Mammary epithelial cell (primary cell): ENCODE measurements at regions not wholly inside any gene's neighbourhood (a gene's known extent, or its start where the extent isn't known, plus 50 kb on each side); places are given as distances from the start of the nearest gene placed in this dataset.

Source experiments
- CTCF ChIP-seq, 2 donors: IDR thresholded peaks in 1 of 2; conservative IDR thresholded peaks in 1 of 2; 2 replicates each; pipeline ENCODE4 v1.5.1; 2011 to 2012; ENCODE audit warnings: inconsistent platforms in 2 of 2, low read length in 2 of 2, mild to moderate bottlenecking in 2 of 2, control low read depth in 1 of 2, low read depth in 1 of 2; ENCODE audit not compliant: insufficient read depth in 1 of 2; ENCODE audit errors: extremely low read depth in 1 of 2
- EZH2 ChIP-seq: IDR thresholded peaks from 2 replicates; pipeline ENCODE4 v1.6.1; 2012; ENCODE audit warnings: low read length, inconsistent platforms, borderline replicate concordance

- TF ChIP-seq CTCF (conservative IDR thresholded peaks at IDR 0.05 in 1 of 2, IDR thresholded peaks at IDR 0.05 in 1 of 2; ENCODE audit: extremely low read depth in 1 of 2, insufficient read depth in 1 of 2, low read depth in 1 of 2, low read length in 2 of 2) = no peak
- TF ChIP-seq EZH2 = no peak
Measured at GRCh38 chr7:37550872-37551271, 102.2 kb upstream of the ELMO1 start.
